Activated CD8-positive, alpha-beta memory T cell treated with anti-CD3 and anti-CD28 coated beads, Interleukin-2, amount 50 U/mL, for 4 hours (primary cell): ENCODE measurements at regions not wholly inside any gene's neighbourhood (a gene's known extent, or its start where the extent isn't known, plus 50 kb on each side); places are given as distances from the start of the nearest gene placed in this dataset.
A peak's percentile ranks its signal among the peaks of the same experiment; 100 is the strongest.
"Not testable (repeated sequence)": the region's sequence is repeated elsewhere in the genome, so short reads cannot be mapped to it uniquely, and the experiment has no call there.

Source experiments
- DNase-seq: peaks from one replicate; pipeline ENCODE4 v3.0.0-alpha.2; 2020

DNA sequence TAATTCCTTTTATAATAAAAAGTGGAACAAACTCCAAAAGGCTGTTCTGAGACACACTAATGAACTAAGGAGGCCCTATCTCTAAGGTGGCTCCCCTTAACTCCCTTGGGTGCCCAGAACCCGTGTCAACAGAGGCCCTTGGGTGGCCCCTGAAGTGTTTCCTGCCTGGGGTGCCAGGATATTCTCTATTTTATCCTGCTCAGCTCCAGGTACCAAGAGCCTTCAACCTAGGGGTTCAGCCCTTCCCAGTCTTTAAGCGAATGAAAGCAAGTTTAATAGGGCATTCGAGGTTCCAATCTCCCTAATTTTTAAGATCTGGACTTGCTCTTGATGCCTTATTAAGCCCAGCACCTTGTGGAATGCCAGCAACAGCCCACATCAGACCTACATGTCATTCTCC, 64.4 kb upstream of the MYO3A start:
- no peak for DNase-seq

DNA sequence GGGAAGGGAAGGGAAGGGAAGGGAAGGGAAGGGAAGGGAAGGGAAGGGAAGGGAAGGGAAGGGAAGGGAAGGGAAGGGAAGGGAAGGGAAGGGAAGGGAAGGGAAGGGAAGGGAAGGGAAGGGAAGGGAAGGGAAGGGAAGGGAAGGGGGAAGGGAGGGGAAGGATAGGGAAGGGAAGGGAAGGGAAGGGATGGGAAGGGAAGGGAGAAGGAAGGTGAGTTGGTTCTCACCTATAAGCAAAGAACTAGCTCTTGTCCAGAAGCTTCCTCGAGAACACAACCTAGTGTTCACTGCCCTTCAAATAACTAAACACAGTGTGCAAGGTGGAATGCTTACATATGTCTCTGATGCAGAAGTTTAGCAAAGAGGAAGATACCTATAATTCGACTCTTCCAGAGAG, 59.6 kb upstream of the MYO3A start:
- DNase-seq, result not testable (repeated sequence)

DNA sequence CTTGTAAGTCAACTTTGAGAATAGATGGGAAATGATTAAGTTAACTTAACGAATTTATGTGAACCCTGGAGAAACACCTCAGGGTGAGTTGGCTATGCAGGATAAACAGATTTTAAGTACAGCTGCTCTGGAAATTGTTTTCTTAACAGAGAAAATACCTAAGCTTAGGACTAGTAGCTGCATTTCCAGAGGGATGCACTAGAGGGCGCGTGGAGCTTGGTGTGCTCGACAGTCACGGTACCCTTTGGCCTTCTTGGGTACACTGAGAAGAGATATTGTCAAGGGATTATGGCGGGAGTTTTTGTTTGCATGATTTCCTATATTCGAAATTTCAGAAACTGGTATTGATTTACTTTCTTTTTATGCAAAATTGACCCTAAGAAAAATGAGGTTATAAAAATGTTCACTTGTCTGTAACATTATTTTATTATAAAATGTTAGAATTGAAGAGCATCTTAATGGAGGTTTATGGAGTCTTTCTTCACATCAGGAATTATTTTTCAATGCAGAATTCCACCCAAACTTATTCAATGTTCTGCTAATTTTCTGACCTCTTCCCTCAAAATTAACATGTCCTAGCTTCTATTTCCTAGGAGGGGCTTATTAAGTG, 58.4 kb upstream of the MYO3A start:
- DNase-seq, result peak; percentile 63

DNA sequence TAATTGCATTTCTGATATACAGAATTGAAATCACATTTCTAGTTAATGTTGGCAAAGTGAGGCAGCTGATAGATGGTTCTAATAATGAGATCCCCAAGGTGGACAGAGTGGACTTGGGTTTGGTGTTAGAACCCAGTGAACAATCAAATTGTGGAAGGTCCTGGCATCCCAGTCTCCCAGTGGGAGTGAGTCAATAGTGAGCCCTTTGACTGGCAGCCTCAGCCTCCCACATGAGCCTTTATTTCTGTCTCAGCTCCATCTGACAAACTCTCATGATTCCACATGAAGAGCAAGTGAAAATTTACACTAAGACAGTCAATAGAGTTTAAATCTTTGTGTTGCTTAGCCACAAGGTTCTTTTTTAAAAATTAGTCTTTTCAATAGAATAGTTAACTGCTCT, 56.7 kb upstream of the MYO3A start:
- DNase-seq, result no peak
